Smooth muscle cell (in vitro differentiated cells): ENCODE measurements at regions not wholly inside any gene's neighbourhood (a gene's known extent, or its start where the extent isn't known, plus 50 kb on each side); places are given as distances from the start of the nearest gene placed in this dataset.
"Not testable (repeated sequence)": the region's sequence is repeated elsewhere in the genome, so short reads cannot be mapped to it uniquely, and the experiment has no call there.

Experiments used
- DNase-seq: peaks from one replicate; lab custom pipeline; 2025; ENCODE audit not compliant: unreplicated experiment; lab: John Stamatoyannopoulos, UW
- H2AFZ ChIP-seq: fragments of 200-600 bp; sonication (generic); 2 replicates; pipeline ENCODE4 v1.6.0; 2016; ENCODE audit warnings: antibody characterized with exemption, low read depth, mild to moderate bottlenecking
- H3F3A ChIP-seq: fragments of 200-600 bp; sonication (generic); 2 replicates; pipeline ENCODE4 v1.6.0; 2017; ENCODE audit warnings: antibody characterized with exemption, low read depth
- H3K27ac ChIP-seq: fragments of 200-600 bp; sonication (generic); 2 replicates; pipeline ENCODE4 v1.5.1; 2016; ENCODE audit warnings: low read depth, mild to moderate bottlenecking
- H3K27me3 ChIP-seq: fragments of 200-600 bp; sonication (generic); 2 replicates; pipeline ENCODE4 v1.6.1; 2016; ENCODE audit warnings: low read depth, mild to moderate bottlenecking
- H3K36me3 ChIP-seq: fragments of 200-600 bp; sonication (generic); 2 replicates; pipeline ENCODE4 v1.5.1; 2016; ENCODE audit warnings: low read depth
- H3K4me1 ChIP-seq: fragments of 200-600 bp; sonication (generic); 2 replicates; pipeline ENCODE4 v1.5.1; 2016; ENCODE audit warnings: low read depth
- H3K4me2 ChIP-seq: fragments of 200-600 bp; sonication (generic); 2 replicates; pipeline ENCODE4 v1.6.0; 2016; ENCODE audit warnings: mild to moderate bottlenecking
- H3K4me3 ChIP-seq: fragments of 200-600 bp; sonication (generic); 2 replicates; pipeline ENCODE4 v1.5.1; 2016; ENCODE audit warnings: mild to moderate bottlenecking
- H3K79me2 ChIP-seq: fragments of 200-600 bp; sonication (generic); 2 replicates; pipeline ENCODE4 v1.6.0; 2016; ENCODE audit warnings: low read depth, mild to moderate bottlenecking
- H3K9ac ChIP-seq: fragments of 200-600 bp; sonication (generic); 2 replicates; pipeline ENCODE4 v1.6.0; 2016; ENCODE audit warnings: low read depth
- H3K9me3 ChIP-seq: fragments of 200-600 bp; sonication (generic); replicated peaks from 2 replicates; pipeline ENCODE4 v1.5.1; 2016; ENCODE audit warnings: low read depth
- H4K20me1 ChIP-seq: fragments of 200-600 bp; sonication (generic); 2 replicates; pipeline ENCODE4 v1.6.0; 2016; ENCODE audit warnings: low read depth
- CTCF ChIP-seq: fragments of 200-600 bp; sonication (generic); IDR thresholded peaks from 2 replicates; pipeline ENCODE4 v1.5.1; 2017; ENCODE audit warnings: borderline replicate concordance, mild to moderate bottlenecking, antibody characterized with exemption; ENCODE audit not compliant: insufficient read depth, poor library complexity, severe bottlenecking
- WGBS: methylation state at CpG from one replicate; pipeline ENCODE4 v1.1.7; 2016; ENCODE audit warnings: low lambda C conversion rate; 5-methylcytosine and 5-hydroxymethylcytosine counted together

- no peak for TF ChIP-seq CTCF
- Histone ChIP-seq H3K27me3 (no peaks in the 10 kb centered on the region), H2AFZ (no peak overlapping the region), H3K9me3 (peaks cover 3% of the 10 kb centered on the region), H3F3A (no peaks in the 10 kb centered on the region), H3K27ac (no peak overlapping the region), H4K20me1 (no peaks in the 10 kb centered on the region), H3K4me1 (no peaks in the 10 kb centered on the region), H3K4me3 (no peak overlapping the region), H3K79me2 (no peaks in the 10 kb centered on the region), H3K36me3 (no peaks in the 10 kb centered on the region), H3K4me2 (no peak overlapping the region), H3K9ac (no peak overlapping the region)
- no peak for DNase-seq
- 63% methylated on average over 3 of the region's 3 CpGs for WGBS
Measured at GRCh38 chr14:106166232-106166631, 639.8 kb downstream of the TMEM121 start.

- Histone ChIP-seq H3K4me2 (no peak overlapping the region), H3K9me3 (peaks cover 3% of the 10 kb centered on the region), H3F3A (no peaks in the 10 kb centered on the region), H2AFZ (no peak overlapping the region), H3K4me3 (no peak overlapping the region), H3K4me1 (no peaks in the 10 kb centered on the region), H3K9ac (no peak overlapping the region), H3K36me3 (no peaks in the 10 kb centered on the region), H3K79me2 (no peaks in the 10 kb centered on the region), H3K27me3 (no peaks in the 10 kb centered on the region), H4K20me1 (no peaks in the 10 kb centered on the region), H3K27ac (no peak overlapping the region)
- no peak for TF ChIP-seq CTCF
- DNase-seq: no peak
- 47% methylated on average over 10 of the region's 10 CpGs for WGBS
Measured at GRCh38 chr14:106166650-106167204, 640.3 kb downstream of the TMEM121 start.

- H3K9me3 ChIP-seq, H3K27ac ChIP-seq, H4K20me1 ChIP-seq, H3K4me2 ChIP-seq, H3K79me2 ChIP-seq, H3K4me3 ChIP-seq, H2AFZ ChIP-seq, H3F3A ChIP-seq, H3K27me3 ChIP-seq, H3K36me3 ChIP-seq, H3K4me1 ChIP-seq, H3K9ac ChIP-seq, DNase-seq: not testable (repeated sequence)
- 77% methylated on average over 9 of the region's 13 CpGs for whole genome bisulfite sequencing
Measured at GRCh38 chr14:106170163-106170658, 643.8 kb downstream of the TMEM121 start.

DNA sequence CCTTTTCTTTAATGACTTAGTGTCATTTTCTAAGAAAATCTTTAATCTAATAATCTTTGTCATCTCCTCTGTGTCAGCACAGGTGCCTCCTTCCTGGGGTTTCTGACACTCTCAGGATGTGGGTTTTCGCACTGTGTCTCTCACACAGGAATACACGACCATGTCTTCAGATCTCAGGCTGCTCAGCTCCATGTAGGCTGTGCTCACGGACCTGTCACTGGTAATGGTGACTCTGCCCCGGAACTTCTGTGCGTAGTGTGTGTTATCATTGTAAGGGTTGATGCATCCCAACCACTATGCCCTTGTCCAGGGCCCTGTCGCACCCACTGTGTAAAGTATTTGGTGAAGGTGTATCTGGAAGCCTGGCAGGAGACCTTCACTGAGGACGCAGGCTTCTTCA lies 647.8 kb downstream of the TMEM121 start:
- DNase-seq: no peak
- Histone ChIP-seq H3F3A (no peaks in the 10 kb centered on the region), H3K4me3 (no peak overlapping the region), H4K20me1 (no peaks in the 10 kb centered on the region), H3K4me2 (no peak overlapping the region), H3K36me3 (no peaks in the 10 kb centered on the region), H3K27ac (no peak overlapping the region), H3K27me3 (no peaks in the 10 kb centered on the region), H3K4me1 (no peaks in the 10 kb centered on the region), H2AFZ (no peak overlapping the region), H3K9me3 (peaks cover 4% of the 10 kb centered on the region), H3K79me2 (no peaks in the 10 kb centered on the region), H3K9ac (no peak overlapping the region)
- 56% methylated on average over 7 of the region's 7 CpGs for WGBS
- TF ChIP-seq CTCF: no peak

- not testable (repeated sequence) for H4K20me1 ChIP-seq, DNase-seq, H3K4me1 ChIP-seq, H3K79me2 ChIP-seq, H3K27ac ChIP-seq, H3F3A ChIP-seq, H2AFZ ChIP-seq, H3K27me3 ChIP-seq, H3K4me3 ChIP-seq, H3K36me3 ChIP-seq, H3K9me3 ChIP-seq, H3K4me2 ChIP-seq, H3K9ac ChIP-seq
- WGBS: 37% methylated on average over 7 of the region's 7 CpGs
Measured at GRCh38 chr14:106177266-106178246, 651.2 kb downstream of the TMEM121 start.
